NOMO-1 (cell line): ENCODE measurements at regions not wholly inside any gene's neighbourhood (a gene's known extent, or its start where the extent isn't known, plus 50 kb on each side); places are given as distances from the start of the nearest gene placed in this dataset.
"Not testable (repeated sequence)": the region's sequence is repeated elsewhere in the genome, so short reads cannot be mapped to it uniquely, and the experiment has no call there.

Source experiments
- DNase-seq, 2 experiments: peaks; one replicate each; lab custom pipeline; 2025; ENCODE audit not compliant: unreplicated experiment in 2 of 2; lab: John Stamatoyannopoulos, UW

DNA sequence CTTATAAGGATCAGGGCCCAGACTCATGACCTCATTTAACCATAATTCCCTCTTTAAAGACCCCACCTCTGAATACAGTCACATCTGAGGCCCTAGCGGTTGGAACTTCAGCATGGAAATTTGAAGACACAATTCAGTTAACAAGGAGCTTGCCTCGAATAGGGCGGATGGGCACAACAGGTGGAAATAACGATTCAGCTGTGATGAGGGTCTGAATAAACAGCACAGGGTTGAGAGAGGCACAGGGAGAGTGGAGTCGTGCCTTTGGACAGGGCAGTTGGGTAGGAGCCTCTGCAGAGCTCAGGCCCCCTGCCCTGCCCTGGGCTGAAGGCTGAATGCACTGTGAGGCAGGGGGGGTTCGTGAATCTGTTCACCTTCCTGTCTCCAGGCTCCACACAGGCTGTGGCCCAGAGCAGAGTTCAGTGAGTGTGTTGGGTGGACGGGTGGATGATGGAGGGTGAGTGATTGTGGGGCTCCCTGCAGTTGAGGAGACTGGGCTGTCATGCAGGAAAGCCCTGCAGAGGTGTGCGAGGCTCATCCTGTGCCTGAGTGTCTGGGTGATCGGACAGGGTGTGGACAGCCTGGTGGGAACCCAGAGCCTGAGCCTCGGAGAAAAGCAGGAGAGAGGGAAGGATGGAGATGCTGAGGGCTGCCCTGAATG is 243.1 kb downstream of the FOXD2 start:
- DNase-seq, result no peak

DNA sequence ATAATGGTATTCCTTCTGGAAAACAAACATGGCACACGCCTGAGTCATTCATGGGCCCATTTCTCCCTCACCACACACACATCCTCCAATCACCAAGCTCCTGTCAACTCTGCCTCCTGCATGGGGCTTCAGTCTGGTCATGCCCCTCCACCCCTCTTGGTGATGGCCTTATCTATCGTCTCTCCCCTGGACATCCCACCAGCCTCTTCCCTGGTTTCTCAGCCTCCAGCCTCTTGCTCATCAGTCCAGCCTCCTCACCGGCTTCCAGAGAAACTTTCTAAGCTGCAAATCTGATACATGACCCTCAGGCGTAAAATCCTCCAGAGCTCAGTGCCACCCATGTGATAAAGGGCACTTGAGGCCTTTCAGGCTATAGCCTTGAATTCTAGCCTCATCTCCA is 243.9 kb downstream of the FOXD2 start:
- no peak for DNase-seq

DNA sequence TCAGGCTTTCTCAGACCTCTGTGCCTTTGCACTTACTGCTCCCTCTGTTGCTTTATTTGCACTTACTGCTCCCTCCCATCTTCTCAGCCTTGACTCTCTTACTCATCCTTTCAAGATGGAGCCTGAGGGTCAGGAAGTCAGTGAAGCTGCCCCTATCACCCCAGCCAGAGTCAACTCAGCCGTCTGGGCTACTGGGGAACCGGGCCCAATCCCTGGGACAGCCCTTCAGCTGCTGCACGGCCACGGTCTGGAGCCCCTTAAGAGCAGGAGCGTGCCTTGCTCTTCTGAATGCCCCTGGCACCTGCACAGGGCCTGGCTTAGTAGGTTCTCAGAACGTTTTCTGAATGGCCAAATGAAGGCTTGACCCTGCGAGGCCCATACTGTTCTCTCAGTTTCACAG is 244.4 kb downstream of the FOXD2 start:
- DNase-seq, result no peak

DNA sequence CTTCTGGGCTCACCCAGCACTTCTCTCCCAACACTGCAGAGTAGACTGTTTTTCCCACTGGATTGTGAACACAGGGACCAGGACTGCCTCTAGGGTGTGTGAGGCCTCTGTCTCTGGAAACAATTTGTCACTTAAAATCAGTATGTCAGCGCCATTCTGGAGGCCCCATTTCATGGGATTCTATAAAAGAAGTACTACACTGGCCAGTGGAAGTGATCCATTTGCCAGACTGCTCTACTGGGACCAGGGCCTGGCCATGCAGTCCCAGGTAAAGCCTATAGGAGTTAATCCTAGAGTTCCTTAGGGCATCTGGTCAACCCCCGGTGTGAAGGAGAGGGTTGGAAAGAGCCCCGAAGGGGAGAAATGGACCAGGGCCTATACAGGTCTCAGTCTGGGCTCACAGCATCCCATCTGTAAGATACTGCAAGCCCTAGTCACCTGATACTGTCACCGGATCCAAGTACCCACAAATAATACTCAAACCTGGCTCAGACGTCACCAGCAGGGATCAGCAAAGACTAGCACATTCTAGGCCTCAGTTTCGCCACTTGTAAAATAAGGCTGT is 245.0 kb downstream of the FOXD2 start:
- no peak for DNase-seq

DNA sequence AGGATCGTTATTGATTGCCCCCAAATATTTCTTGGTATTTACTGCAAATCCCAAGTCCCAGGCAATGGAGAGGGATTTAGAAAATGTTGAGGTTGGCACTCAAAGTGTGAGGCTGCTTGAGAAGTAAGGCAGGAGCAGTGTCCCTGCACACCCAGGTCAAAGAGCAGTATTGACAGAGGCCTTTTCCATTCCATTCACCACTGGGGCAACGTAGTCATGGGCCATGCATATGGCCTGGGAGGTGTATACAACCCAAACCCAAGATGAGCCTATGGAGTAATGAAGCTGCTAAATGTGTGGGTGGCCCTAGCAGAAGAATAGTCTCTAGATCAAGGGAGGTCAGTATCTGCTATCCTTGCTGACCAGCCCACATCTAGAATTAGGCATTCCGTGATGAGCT is 245.6 kb downstream of the FOXD2 start:
- DNase-seq, result no peak

DNA sequence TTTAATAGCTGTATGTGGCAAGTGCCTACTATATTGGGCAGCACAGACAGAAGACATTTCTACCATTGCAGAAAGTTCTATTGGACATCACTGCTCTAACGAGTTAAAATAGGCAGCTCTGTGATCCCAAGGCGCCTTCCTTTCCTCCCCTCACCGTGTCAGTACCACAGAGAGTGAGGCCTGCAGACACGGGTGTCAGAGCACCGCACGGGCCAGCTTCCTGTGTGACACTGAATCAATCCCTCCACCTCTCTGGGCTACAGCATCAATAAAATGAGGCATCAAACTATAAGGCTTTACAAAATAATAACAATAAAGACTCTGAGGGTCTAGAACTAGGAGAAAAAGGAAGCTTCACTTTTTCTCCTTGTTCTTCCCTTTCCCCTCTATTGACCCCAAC is 246.7 kb downstream of the FOXD2 start:
- DNase-seq, result no peak

DNA sequence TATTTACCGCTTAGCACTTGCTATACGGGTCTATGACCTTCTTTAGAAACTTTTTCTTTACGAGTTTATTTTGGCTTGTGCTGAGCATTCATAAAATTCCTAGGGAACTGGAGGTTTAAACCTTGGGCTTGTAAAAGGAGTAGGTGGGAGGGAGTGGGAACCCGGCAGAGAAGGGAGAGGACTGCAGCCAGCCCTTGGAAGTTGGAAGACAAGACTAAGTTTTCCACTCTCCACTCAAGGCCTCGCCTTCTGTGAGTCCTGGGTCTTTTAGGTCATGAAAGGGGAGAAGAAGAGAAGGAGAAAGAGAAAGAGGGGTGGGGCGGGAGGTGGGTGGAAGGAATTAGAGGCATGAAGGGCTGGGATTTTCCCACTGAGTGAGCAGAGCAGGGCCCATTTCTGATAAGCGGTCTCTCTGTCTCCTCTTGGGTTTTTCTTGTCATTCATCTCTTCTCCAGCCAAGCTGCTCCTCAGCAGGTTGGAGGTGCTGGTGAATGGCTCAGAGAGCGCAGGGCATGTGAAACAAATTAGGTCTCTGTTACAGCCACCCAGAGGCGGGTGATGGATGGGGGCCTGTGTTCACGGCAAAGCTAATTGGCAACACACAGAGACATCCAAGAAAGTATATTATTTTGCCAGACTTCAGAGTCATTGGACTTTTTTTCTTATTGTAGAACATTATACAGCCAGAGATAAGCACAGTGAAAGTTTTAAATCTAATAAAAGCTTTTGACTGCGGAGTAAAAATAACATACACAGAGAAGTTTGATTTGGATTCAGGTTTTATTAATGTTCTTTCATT is 247.3 kb downstream of the FOXD2 start:
- DNase-seq, result no peak

DNA sequence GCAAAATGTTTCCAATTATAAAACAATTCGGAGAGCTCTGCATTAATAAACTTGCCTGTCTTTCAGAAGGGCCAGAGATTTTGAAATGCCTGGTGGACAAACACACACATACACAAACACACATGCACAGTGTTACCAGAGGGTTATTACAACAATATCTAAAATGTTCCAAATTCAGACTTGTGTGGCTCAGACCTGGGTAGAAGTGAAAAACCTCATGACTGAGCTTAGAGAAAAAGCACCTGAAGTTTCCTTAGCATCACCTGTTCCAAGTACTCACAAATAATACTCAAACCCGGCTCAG is 247.9 kb downstream of the FOXD2 start:
- no peak for DNase-seq

DNA sequence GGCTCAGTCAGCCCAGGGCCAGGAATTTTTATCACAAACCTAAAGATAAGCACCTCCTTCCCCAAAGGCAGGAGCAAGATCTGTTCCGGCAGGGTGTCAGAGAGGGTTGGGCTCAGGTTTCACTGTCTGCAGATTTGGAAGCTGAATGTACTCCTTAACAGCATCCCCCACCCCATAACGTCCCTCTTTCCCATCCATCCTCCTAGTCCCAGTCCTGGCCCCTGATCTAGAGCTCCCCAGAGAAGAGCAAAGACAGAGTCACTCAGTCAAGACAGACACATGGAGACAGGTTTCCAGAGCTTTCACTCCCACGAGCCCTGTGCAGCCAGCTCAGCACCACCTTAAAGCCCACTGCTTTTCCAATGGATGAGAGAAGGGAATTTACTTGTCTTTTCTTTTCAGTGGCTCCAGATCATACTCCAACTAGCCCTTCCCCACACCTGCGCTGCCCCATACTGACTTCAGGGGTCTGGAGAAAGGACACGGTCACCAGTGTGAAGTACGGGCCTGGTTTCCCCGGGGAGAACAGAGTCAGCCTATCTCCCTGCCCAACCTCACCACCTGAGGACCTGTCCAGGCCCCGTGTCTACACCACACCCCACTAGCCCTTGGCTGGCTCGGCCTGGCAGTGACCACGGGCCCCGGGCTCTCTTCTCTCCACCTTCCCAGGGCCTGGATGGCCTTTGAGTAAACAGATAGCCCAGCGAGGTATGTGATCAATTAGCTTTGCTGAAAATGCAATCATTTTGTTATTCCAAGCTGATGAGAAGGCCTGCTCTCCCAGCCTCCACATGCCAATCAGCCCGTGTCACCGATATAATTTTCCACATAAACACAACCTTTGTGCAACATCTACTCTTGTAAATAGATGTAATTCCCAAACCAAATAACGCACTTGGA is 249.1 kb downstream of the FOXD2 start:
- DNase-seq, result no peak

DNA sequence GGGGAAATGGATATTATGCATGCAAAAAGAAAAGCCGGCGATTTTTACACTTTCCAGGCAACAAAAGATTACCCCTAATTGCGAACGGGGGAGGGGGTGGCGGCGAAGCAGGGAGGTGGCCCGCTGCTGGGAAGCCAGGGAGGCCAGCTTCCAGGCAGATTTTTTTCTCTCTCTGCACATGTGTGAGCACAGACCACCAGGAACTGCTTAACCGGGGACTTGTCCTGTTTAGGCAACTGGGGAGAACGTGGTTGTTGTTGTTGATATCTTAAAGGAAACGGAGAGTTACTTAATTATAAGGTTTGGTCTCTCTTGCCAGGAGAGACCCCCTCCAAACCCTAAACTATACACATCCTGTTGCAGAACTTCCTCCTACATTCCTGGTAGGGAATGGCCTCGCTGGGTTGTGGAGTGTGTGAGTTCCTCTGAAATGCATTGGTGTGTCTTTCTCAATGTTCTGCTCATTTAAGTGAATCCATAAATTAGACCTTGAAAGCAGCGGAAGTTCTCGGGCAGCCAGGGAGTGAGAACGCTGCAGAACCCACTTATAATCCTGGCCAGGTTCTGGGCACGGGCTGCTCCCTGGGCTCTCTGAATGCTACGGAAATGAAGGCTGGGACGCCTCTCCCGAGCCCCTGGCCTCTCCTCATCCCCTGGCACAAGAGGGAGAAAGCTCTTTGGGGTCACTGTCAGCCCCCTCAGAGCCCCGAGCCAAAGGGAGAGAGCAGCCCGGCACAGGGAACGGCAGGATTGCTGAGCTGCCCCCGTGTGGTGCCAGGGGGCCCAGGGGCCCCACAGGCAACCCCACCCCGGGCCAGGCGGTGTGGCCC is 250.0 kb downstream of the FOXD2 start:
- DNase-seq, result no peak

DNA sequence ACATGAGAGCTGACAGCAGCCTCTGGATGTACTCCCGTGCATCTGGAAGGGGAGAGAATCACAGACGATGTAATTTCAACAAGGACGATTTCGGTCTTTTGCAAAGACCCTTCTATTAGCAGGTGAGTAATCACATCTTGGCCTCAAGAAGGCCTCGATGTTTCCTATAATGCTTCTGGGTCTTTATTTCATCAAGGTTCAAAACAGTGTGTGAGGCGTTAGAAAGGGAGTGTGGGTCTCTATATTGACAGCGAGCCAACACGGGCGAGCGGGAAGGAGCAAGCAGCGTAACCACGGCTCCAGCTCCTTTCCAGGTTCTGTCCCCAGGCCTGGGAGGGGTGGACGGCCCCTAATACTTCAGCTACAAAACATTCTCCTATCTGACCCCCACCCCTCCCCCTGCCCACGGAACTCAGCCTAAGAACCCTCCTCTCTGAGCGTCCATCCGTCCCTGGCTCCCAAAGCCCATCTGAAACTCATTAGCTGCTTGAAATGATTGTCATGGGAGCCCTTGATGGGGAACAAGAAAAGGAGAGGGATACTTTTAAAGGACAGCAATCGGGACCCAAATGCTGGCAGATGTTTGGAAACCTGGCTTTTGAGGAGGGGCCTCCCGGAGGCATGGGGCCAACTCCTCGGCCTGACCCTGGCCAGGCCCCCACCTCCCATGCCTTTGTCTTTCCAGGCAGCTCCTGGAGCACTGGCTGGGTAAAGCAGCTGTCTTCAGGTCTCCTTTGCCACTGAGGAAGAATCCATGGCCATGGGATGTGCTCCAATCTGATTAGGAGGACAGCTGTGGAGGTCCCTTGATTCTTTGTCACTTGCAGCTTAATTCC is 250.8 kb downstream of the FOXD2 start:
- no peak for DNase-seq

DNA sequence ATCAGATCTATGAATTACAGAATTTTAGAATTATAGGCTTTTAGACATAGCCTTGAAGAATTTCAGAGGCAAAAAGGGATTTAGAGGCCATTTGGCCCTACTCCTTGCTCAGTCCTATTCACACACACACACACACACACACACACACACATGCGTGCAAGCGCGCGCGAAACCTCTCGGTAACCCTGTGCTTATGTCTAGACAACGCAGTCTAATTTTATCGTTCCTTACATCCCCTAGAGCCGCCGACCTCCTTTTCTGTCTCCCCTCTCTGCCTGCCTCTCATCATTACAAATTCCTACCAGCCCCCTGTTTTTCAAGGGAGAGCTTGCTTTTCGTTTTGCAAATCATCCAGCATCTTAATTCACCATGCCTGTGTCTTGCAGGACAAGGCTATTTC is 252.1 kb downstream of the FOXD2 start:
- no peak for DNase-seq

DNA sequence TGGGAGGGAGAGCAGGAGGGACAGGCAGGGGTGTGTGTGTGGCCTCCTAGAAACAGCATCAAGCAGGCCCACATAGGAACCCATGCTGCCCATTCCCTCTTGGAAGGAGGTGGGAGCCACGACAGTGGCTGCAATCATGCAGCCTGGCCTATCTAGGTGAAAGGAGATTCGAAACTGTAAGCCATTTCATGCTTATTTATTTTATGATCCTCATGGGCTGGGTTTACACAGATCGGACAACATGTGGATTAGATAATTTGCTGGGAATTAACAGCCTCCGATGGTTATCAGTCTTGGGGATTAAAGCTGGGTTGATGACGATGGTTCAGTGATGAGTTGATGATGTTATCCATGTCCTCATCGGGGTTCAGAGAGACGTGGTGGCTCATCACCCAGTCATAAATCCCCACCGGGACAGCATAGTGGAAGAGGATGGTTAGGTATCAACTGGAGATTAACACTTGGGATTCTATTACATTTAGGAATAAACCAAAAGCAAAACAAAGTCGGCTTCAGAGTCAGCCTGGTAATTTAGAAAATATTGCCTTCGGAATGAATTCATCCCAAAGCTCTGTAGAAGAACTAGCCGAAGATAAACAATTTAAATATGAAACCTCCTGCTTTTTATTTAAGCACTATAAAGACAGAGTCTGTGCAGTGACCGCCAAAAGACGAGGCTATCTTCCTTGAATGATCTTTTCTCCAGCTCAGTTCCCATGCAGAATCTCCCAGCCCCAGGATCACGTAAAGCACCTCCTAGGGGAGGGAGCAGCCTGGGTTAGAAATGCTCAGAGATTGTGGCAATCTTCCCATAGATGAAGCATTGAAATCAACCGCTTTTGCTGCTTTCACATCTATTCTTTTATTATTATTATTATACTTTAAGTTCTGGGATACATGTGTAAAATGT is 252.8 kb downstream of the FOXD2 start:
- no peak for DNase-seq

DNA sequence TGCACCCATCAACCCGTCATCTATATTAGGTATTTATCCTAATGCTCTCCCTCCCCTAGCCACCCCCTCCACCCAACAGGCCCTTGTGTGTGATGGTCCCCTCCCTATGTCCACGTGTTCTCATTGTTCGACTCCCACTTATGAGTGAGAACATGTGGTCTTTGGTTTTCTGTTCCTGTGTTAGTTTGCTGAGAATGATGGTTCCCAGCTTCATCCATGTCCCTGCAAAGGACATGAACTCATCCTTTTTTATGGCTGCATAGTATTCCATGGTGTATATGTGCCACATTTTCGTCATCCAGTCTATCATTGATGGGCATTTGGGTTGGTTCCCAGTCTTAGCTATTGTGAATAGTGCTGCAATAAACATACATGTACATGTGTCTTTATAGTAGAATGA is 253.4 kb downstream of the FOXD2 start:
- DNase-seq, result not testable (repeated sequence)

DNA sequence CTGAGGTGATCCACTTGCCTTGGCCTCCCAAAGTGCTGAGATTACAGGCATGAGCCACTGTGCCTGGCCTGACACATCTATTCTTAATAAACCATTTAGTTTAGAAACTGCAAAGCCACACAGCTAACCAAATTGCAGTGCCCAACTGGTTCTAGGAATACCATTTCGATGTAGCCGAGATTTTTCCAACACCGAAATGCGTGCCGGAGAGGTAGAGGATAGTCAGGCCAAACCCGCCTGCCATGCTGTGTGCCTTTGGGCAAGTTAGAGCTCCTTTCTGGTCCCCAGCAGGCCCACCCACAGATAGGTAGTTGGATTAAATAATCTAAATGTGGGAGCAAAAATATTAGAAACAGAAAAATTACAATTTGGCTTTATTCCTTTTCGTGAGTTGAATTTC is 254.4 kb downstream of the FOXD2 start:
- no peak for DNase-seq

DNA sequence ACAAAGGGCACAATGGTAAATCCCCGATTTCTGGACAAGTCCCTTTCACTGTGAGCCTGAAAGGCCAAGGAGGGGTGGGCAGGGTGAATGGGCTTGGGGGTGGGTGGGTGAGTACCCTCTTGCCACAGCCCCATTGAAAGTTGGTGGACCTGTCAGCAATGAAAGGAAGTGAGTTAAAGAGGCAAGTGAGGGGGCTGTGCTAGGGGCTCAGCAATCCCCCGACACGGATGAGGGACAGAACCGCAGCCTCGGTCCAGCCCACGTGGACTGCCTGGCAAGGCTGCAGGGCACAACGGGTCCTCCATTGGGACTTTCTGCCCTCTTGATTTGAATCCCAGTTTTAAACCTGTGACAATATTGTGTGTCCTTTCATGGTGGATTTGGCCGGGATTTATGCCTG is 255.3 kb downstream of the FOXD2 start:
- no peak for DNase-seq

DNA sequence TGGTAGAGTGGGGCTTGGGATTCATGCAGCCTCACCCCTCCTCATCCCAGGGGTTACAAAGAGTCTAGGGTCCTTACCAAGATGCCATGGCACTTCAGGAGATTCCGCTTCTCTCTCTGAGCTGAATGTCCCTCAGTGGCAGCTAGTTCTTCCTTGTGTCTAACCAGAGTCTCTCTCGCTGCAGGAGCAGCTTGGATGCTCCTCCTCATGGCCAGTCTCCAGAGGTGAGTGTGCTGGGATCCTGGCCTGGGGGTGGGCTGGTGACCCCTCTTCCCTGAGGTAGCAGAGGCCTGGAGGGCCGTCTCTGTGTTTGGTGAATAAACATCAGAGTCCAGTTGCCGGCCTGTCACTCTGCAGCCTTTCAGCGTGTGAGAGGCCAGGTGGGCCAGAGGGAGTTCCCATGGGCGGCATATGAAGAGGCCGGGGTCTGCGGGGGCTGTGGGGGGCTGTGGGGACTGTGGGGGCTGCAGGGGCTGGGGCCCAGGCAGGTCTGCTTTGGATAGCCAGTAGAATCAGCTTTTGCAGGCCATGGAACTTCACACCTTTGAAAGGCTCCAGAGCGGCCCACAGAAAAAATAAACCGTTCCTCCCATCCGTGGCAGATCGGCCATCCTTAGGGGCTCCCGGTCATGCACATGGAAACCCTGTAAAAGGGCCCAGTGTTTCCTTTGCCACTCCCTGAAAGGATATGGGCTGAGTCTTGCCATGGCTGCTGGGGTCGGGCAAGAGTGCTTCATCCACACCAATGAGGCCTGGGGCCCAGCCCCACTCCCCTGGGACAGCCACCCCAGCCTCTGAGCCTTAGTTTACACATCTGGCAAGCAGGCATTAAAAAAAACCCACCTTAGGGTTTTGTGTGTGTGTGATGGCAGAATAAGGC is 256.4 kb downstream of the FOXD2 start:
- DNase-seq, result no peak

DNA sequence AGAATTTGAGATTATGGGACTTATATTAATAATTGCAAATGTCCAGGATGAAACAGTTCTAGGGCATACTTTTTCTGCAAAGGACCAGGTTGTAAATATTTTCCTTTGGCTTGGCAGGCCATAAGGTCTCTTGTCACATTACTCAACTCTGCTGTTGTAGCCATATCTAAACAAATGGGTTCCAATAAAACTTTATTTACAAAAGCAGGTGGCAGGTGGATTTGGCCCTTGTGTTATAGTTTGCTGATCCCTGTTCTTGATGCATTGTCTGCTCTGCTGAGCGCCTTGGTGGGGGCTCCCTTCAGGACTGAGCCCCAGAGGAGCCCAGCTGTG is 258.5 kb downstream of the FOXD2 start:
- no peak for DNase-seq
